Hematopoietic multipotent progenitor cell treated with erythropoietin and hydrocortisone succinate and interleukin-3 and kit ligand, for 8 days (in vitro differentiated cells): ENCODE measurements at regions not wholly inside any gene's neighbourhood (a gene's known extent, or its start where the extent isn't known, plus 50 kb on each side); places are given as distances from the start of the nearest gene placed in this dataset.

Experiments
- DNase-seq: peaks from one replicate; pipeline ENCODE4 v3.0.0-alpha.2; 2015

GRCh38 chr9:11755951-11756350 is 937.2 kb upstream of the TYRP1 start:
- DNase-seq, result no peak

GRCh38 chr9:11757408-11757807 is 935.8 kb upstream of the TYRP1 start:
- DNase-seq, result no peak

GRCh38 chr9:11758016-11758415 is 935.2 kb upstream of the TYRP1 start:
- no peak for DNase-seq

- no peak for DNase-seq
These were observed 913.2 kb upstream of the TYRP1 start for GRCh38 chr9:11779971-11780370.

GRCh38 chr9:11792870-11793269 is 900.3 kb upstream of the TYRP1 start:
- DNase-seq, result no peak

GRCh38 chr9:11794984-11795383 is 898.2 kb upstream of the TYRP1 start:
- DNase-seq, result no peak

- DNase-seq, result no peak
These were observed 887.2 kb upstream of the TYRP1 start for GRCh38 chr9:11805969-11806368.

- no peak for DNase-seq
These were observed 871.7 kb upstream of the TYRP1 start for GRCh38 chr9:11821306-11821975.

- no peak for DNase-seq
These were observed 865.0 kb upstream of the TYRP1 start for GRCh38 chr9:11828201-11828600.

GRCh38 chr9:11833056-11833455 is 860.1 kb upstream of the TYRP1 start:
- DNase-seq, result no peak

GRCh38 chr9:11868795-11869194 is 824.4 kb upstream of the TYRP1 start:
- no peak for DNase-seq

GRCh38 chr9:11871852-11872251 is 821.3 kb upstream of the TYRP1 start:
- DNase-seq, result no peak

GRCh38 chr9:11872471-11872870 is 820.7 kb upstream of the TYRP1 start:
- no peak for DNase-seq

- no peak for DNase-seq
These were observed 818.8 kb upstream of the TYRP1 start for GRCh38 chr9:11874414-11874813.

GRCh38 chr9:11892401-11892800 is 800.8 kb upstream of the TYRP1 start:
- no peak for DNase-seq

GRCh38 chr9:11893331-11893730 is 799.9 kb upstream of the TYRP1 start:
- no peak for DNase-seq

GRCh38 chr9:11894136-11894535 is 799.0 kb upstream of the TYRP1 start:
- no peak for DNase-seq

- no peak for DNase-seq
These were observed 790.6 kb upstream of the TYRP1 start for GRCh38 chr9:11902610-11903009.

GRCh38 chr9:11915699-11916098 is 777.5 kb upstream of the TYRP1 start:
- DNase-seq, result no peak

- DNase-seq, result no peak
These were observed 764.3 kb upstream of the TYRP1 start for GRCh38 chr9:11928871-11929321.

- DNase-seq, result no peak
These were observed 762.1 kb upstream of the TYRP1 start for GRCh38 chr9:11931109-11931508.

GRCh38 chr9:11931751-11932150 is 761.4 kb upstream of the TYRP1 start:
- DNase-seq, result no peak

GRCh38 chr9:11933926-11934325 is 759.3 kb upstream of the TYRP1 start:
- no peak for DNase-seq

- no peak for DNase-seq
These were observed 746.7 kb upstream of the TYRP1 start for GRCh38 chr9:11946531-11946930.

GRCh38 chr9:11962327-11962726 is 730.9 kb upstream of the TYRP1 start:
- DNase-seq, result no peak
